Embryonic facial prominence (tissue), 1 donor: ENCODE measurements at regions not wholly inside any gene's neighbourhood (a gene's known extent, or its start where the extent isn't known, plus 50 kb on each side); places are given as distances from the start of the nearest gene placed in this dataset.

Source experiments
- DNase-seq: peaks from one replicate; pipeline ENCODE4 v3.0.0-alpha.2; 2016; ENCODE audit errors: extremely low spot score

GRCh38 chr2:120674246-120675170 is 61.2 kb upstream of the GLI2 start:
- DNase-seq = no peak

GRCh38 chr2:120675460-120676130 is 60.1 kb upstream of the GLI2 start:
- DNase-seq = no peak

GRCh38 chr2:120677221-120677620 is 58.4 kb upstream of the GLI2 start:
- DNase-seq = no peak

GRCh38 chr2:120677696-120678247 is 57.9 kb upstream of the GLI2 start:
- no peak for DNase-seq

- no peak for DNase-seq
These were observed 57.4 kb upstream of the GLI2 start for GRCh38 chr2:120678251-120678650.

- DNase-seq = no peak
These were observed 56.7 kb upstream of the GLI2 start for GRCh38 chr2:120678926-120679325.

GRCh38 chr2:120679526-120679925 is 56.1 kb upstream of the GLI2 start:
- no peak for DNase-seq

GRCh38 chr2:120680136-120680761 is 55.4 kb upstream of the GLI2 start:
- peak; percentile 55 for DNase-seq

- no peak for DNase-seq
These were observed 54.5 kb upstream of the GLI2 start for GRCh38 chr2:120681181-120681580.

GRCh38 chr2:120681696-120682288 is 53.9 kb upstream of the GLI2 start:
- no peak for DNase-seq

- DNase-seq = no peak
These were observed 53.0 kb upstream of the GLI2 start for GRCh38 chr2:120682654-120683053.

- DNase-seq = no peak
These were observed 52.6 kb upstream of the GLI2 start for GRCh38 chr2:120683081-120683480.

GRCh38 chr2:120683701-120684100 is 52.0 kb upstream of the GLI2 start:
- no peak for DNase-seq

- no peak for DNase-seq
These were observed 51.2 kb upstream of the GLI2 start for GRCh38 chr2:120684289-120685065.

GRCh38 chr2:120685066-120685973 is 50.3 kb upstream of the GLI2 start:
- no peak for DNase-seq
